Chondrocyte (in vitro differentiated cells): ENCODE measurements at regions not wholly inside any gene's neighbourhood (a gene's known extent, or its start where the extent isn't known, plus 50 kb on each side); places are given as distances from the start of the nearest gene placed in this dataset.

Experiments used
- DNase-seq: peaks from one replicate; pipeline ENCODE4 v3.0.0; 2021; ENCODE audit warnings: mixed read lengths, low spot score
- H3K27ac Mint-ChIP-seq: one replicate; pipeline ENCODE4 v1.8.0; 2021; ENCODE audit warnings: mild to moderate bottlenecking, moderate library complexity, mixed read lengths; ENCODE audit not compliant: unreplicated experiment
- H3K27me3 Mint-ChIP-seq: 2 replicates; pipeline ENCODE4 v1.8.0; 2021; ENCODE audit warnings: low read depth, mixed read lengths
- H3K36me3 Mint-ChIP-seq: 2 replicates; pipeline ENCODE4 v1.8.0; 2021; ENCODE audit warnings: low read depth, mixed read lengths
- H3K4me1 Mint-ChIP-seq: 2 replicates; pipeline ENCODE4 v1.8.0; 2021; ENCODE audit warnings: low read depth, mild to moderate bottlenecking, mixed read lengths
- H3K4me3 Mint-ChIP-seq: one replicate; pipeline ENCODE4 v1.8.0; 2021; ENCODE audit warnings: mild to moderate bottlenecking, moderate library complexity, mixed read lengths; ENCODE audit not compliant: unreplicated experiment
- H3K9me3 Mint-ChIP-seq: 2 replicates; pipeline ENCODE4 v1.8.0; 2021; ENCODE audit warnings: low read depth, mixed read lengths
- CTCF ChIP-seq: fragments of 200-600 bp; sonication (generic); IDR thresholded peaks from 2 replicates; pipeline ENCODE4 v1.5.0; 2021; ENCODE audit warnings: antibody characterized with exemption, mild to moderate bottlenecking, moderate library complexity

GRCh38 chr20:4602297-4602631 lies 84.0 kb upstream of the PRNP start:
- Mint-ChIP-seq H3K36me3 (no peaks in the 10 kb centered on the region), H3K27me3 (peaks cover 51% of the 10 kb centered on the region), H3K27ac (no peak overlapping the region), H3K4me3 (no peak overlapping the region), H3K4me1 (peaks cover 9% of the 10 kb centered on the region), H3K9me3 (no peaks in the 10 kb centered on the region)
- no peak for DNase-seq
- no peak for TF ChIP-seq CTCF

- Mint-ChIP-seq H3K9me3 (no peaks in the 10 kb centered on the region), H3K36me3 (no peaks in the 10 kb centered on the region), H3K27me3 (peaks cover 53% of the 10 kb centered on the region), H3K27ac (peak overlapping the region; percentile 10), H3K4me1 (peaks cover 9% of the 10 kb centered on the region), H3K4me3 (no peak overlapping the region)
- no peak for TF ChIP-seq CTCF
- DNase-seq = no peak
Observed at GRCh38 chr20:4601630-4602296, 84.5 kb upstream of the PRNP start.

GRCh38 chr20:4600308-4601014 lies 85.8 kb upstream of the PRNP start:
- Mint-ChIP-seq H3K4me1 (peaks cover 9% of the 10 kb centered on the region), H3K27me3 (peaks cover 53% of the 10 kb centered on the region), H3K27ac (no peak overlapping the region), H3K36me3 (no peaks in the 10 kb centered on the region), H3K9me3 (no peaks in the 10 kb centered on the region), H3K4me3 (no peak overlapping the region)
- DNase-seq = no peak
- no peak for TF ChIP-seq CTCF

- peaks cover 44% of the 10 kb centered on the region for H3K27me3 Mint-ChIP-seq
- H3K4me1 Mint-ChIP-seq = peaks cover 16% of the 10 kb centered on the region
- no peak overlapping the region for H3K27ac Mint-ChIP-seq
- no peaks in the 10 kb centered on the region for H3K36me3 Mint-ChIP-seq
- DNase-seq = no peak
- no peak overlapping the region for H3K4me3 Mint-ChIP-seq
- TF ChIP-seq CTCF = no peak
- no peaks in the 10 kb centered on the region for H3K9me3 Mint-ChIP-seq
Observed at GRCh38 chr20:4597215-4597614, 89.0 kb upstream of the PRNP start.

GRCh38 chr20:4593149-4593525 lies 93.1 kb upstream of the PRNP start:
- H3K4me1 Mint-ChIP-seq = peaks cover 6% of the 10 kb centered on the region
- H3K4me3 Mint-ChIP-seq = peak overlapping the region; percentile 15
- peaks cover 28% of the 10 kb centered on the region for H3K27me3 Mint-ChIP-seq
- no peaks in the 10 kb centered on the region for H3K36me3 Mint-ChIP-seq
- no peak overlapping the region for H3K27ac Mint-ChIP-seq
- TF ChIP-seq CTCF = no peak
- DNase-seq = no peak
- H3K9me3 Mint-ChIP-seq = no peaks in the 10 kb centered on the region
